ENCODE measurements at regions not wholly inside any gene's neighbourhood (a gene's known extent, or its start where the extent isn't known, plus 50 kb on each side); places are given as distances from the start of the nearest gene placed in this dataset.

DNA sequence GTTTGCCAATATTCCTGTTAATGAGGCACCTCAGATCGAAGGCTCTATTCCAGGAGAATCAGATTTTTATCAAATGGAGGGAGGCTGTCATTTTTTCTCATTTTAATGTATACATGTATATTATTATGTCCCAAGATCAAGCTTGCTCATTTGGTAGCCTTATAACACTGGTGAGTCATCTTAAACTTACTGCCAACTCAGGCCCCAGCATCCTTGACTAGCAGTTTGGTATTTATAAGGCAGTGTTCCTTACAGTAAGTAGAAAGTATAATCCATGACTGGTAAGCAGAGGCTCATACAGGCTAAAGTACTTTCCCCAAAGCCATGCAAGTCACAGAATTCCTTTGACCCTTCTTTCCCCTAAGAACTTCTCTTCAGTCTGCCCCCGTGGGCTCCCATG, 90.7 kb upstream of the NR3C1 start:
- Histone ChIP-seq H3K27ac (no peak overlapping the region), H3K36me3 (no peaks in the 10 kb centered on the region), H3K27me3 (no peaks in the 10 kb centered on the region), H3K4me1 (peaks cover 0 to 8% of the 10 kb centered on the region in 2 donors), H3K4me3 (no peak overlapping the region), H3K9me3 (no peaks in the 10 kb centered on the region)
- intact Hi-C loops (cut with DNase I), result no loop called here
- DNase-seq (ENCODE audit: low spot score in 2 of 2), result no peak
- TF ChIP-seq, protein P1, sequence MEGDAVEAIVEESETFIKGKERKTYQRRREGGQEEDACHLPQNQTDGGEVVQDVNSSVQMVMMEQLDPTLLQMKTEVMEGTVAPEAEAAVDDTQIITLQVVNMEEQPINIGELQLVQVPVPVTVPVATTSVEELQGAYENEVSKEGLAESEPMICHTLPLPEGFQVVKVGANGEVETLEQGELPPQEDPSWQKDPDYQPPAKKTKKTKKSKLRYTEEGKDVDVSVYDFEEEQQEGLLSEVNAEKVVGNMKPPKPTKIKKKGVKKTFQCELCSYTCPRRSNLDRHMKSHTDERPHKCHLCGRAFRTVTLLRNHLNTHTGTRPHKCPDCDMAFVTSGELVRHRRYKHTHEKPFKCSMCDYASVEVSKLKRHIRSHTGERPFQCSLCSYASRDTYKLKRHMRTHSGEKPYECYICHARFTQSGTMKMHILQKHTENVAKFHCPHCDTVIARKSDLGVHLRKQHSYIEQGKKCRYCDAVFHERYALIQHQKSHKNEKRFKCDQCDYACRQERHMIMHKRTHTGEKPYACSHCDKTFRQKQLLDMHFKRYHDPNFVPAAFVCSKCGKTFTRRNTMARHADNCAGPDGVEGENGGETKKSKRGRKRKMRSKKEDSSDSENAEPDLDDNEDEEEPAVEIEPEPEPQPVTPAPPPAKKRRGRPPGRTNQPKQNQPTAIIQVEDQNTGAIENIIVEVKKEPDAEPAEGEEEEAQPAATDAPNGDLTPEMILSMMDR (IDR thresholded peaks at IDR 0.05), result no peak

DNA sequence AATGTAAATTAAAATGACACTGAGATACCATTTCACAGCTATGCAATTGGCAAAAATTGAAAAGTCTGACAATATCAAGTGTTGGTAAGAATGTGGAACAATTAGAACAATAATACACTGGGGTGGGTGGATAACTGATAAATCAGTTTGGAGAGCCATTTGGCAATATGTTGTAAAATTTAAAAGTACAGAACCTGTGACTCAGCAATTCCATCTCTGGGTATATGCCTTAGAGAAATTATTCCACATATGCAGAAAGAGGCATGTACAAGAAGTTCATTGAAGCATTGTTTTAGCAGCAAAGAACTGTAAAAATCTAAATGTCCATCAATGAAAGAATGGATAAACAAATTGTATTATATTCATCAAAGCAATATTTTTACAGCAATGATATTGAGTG, 89.3 kb upstream of the NR3C1 start:
- TF ChIP-seq, protein P1 (IDR thresholded peaks at IDR 0.05), result no peak
- intact Hi-C loops (cut with DNase I), result no loop called here
- H3K27ac ChIP-seq, result no peak overlapping the region
- H3K9me3 ChIP-seq, result no peaks in the 10 kb centered on the region
- peaks cover 0 to 8% of the 10 kb centered on the region in 2 donors for H3K4me1 ChIP-seq
- no peak overlapping the region for H3K4me3 ChIP-seq
- DNase-seq (ENCODE audit: low spot score in 2 of 2), result no peak
- no peaks in the 10 kb centered on the region for H3K36me3 ChIP-seq
- no peaks in the 10 kb centered on the region for H3K27me3 ChIP-seq

DNA sequence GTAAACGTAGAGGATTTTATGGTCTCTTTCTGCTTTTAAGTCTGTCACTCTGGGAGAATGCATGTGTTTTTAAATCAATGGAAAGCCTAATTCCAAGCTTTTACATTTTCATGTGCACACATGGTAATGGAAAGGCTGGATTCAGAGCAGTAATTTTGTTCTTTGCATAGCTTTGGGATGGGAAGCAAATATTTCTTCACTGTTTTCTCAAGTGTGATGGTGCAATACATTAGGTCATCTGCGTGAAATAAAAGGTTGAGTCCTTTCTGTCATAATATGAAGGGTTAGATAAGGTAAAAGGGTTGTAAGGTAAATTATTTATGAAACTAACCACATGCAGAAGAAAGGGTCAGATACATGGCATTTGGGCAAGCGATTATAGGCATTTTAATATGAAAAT, 88.2 kb upstream of the NR3C1 start:
- Histone ChIP-seq H3K4me1 (peaks cover 0 to 8% of the 10 kb centered on the region in 2 donors), H3K4me3 (no peak overlapping the region), H3K9me3 (no peaks in the 10 kb centered on the region), H3K36me3 (no peaks in the 10 kb centered on the region), H3K27me3 (no peaks in the 10 kb centered on the region), H3K27ac (no peak overlapping the region)
- intact Hi-C loops (cut with DNase I), result no loop called here
- TF ChIP-seq, protein P1 (IDR thresholded peaks at IDR 0.05), result no peak
- DNase-seq (ENCODE audit: low spot score in 2 of 2), result no peak

DNA sequence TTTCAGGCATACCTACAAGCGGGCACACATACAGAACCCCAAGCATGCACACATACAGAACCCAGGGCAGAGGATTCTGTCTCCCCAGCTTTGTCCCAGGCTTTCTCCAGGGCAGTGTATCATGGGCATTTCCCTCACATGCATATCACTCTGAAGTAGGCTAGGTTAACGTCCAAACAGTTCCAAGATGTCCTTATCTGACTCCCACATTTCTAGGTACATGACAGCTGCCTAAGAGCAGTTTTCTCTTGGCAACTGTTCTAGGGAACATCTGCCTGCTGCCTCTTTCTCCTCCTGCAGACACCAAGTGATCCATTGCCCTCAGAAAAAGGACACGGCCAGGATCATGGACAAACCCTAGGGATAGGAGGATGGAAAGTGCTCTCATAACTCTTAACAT, 84.9 kb upstream of the NR3C1 start:
- TF ChIP-seq, protein P1 (IDR thresholded peaks at IDR 0.05), result no peak
- H3K36me3 ChIP-seq, result no peaks in the 10 kb centered on the region
- no peaks in the 10 kb centered on the region for H3K27me3 ChIP-seq
- no peaks in the 10 kb centered on the region for H3K9me3 ChIP-seq
- H3K27ac ChIP-seq, result no peak overlapping the region
- DNase-seq (ENCODE audit: low spot score in 2 of 2), result no peak
- intact Hi-C loops (cut with DNase I), result no loop called here
- H3K4me1 ChIP-seq, result no peaks in the 10 kb centered on the region
- H3K4me3 ChIP-seq, result no peak overlapping the region

DNA sequence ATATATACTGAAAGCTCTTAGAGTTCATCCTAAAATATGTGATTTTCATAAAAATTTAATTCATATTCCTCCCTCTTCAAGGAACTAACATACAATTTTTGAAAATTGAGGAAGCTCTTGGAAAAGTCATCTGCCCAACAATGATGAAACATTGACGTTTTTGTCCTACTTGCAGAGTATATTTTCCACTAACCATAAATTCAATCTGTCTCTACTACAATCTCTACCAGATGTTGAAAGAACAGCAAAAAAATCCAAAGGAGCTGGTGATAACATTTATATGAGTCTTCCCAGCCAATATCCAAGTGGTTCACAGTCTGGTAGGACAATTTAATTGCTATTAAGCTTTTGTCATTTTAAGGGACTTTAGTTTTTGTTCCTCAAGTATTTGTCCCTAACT, 81.1 kb upstream of the NR3C1 start:
- intact Hi-C loops (cut with DNase I), result no loop called here
- Histone ChIP-seq H3K9me3 (no peaks in the 10 kb centered on the region), H3K27me3 (no peaks in the 10 kb centered on the region), H3K4me3 (no peak overlapping the region), H3K36me3 (no peaks in the 10 kb centered on the region), H3K27ac (no peak overlapping the region), H3K4me1 (no peaks in the 10 kb centered on the region)
- TF ChIP-seq, protein P1 (IDR thresholded peaks at IDR 0.05), result no peak
- DNase-seq (ENCODE audit: low spot score in 2 of 2), result no peak

Data from ascending aorta (tissue), 2 donors.